ENCODE measurements at regions not wholly inside any gene's neighbourhood (a gene's known extent, or its start where the extent isn't known, plus 50 kb on each side); places are given as distances from the start of the nearest gene placed in this dataset.

DNA sequence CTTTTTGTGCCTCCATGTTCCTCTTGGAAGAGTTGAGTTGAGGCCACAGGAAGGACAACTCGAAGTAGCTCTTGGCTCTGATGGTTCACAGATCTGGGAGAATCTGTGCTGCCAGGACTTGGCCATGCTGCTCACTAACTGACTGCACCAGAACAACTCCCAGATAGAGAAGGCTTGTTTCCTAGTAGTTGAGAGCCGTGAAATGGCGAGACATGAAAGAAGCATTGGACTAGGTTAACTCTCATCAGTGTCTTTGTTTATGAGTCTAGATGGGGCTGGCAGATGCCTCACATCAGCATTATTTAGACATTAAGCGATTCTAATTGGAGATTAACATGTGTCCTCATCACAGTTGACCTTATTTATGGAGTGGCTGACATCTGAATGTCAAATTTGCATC lies 92.9 kb upstream of the AGBL1 start:
- no peaks in the 10 kb centered on the region for H3K4me1 ChIP-seq (ENCODE audit: low read depth)
- H3K27me3 ChIP-seq, result no peaks in the 10 kb centered on the region
- no peaks in the 10 kb centered on the region for H3K36me3 ChIP-seq
- no peak for DNase-seq (ENCODE audit: low read depth in 1 of 2, low spot score in 1 of 2)
- no peaks in the 10 kb centered on the region for H3K9me3 ChIP-seq (ENCODE audit: low read depth)
- TF ChIP-seq, protein P1, sequence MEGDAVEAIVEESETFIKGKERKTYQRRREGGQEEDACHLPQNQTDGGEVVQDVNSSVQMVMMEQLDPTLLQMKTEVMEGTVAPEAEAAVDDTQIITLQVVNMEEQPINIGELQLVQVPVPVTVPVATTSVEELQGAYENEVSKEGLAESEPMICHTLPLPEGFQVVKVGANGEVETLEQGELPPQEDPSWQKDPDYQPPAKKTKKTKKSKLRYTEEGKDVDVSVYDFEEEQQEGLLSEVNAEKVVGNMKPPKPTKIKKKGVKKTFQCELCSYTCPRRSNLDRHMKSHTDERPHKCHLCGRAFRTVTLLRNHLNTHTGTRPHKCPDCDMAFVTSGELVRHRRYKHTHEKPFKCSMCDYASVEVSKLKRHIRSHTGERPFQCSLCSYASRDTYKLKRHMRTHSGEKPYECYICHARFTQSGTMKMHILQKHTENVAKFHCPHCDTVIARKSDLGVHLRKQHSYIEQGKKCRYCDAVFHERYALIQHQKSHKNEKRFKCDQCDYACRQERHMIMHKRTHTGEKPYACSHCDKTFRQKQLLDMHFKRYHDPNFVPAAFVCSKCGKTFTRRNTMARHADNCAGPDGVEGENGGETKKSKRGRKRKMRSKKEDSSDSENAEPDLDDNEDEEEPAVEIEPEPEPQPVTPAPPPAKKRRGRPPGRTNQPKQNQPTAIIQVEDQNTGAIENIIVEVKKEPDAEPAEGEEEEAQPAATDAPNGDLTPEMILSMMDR (IDR thresholded peaks at IDR 0.05; ENCODE audit: low read depth, low read length), result no peak
- H3K27ac ChIP-seq, result no peak overlapping the region
- H3K4me3 ChIP-seq, result no peak overlapping the region

DNA sequence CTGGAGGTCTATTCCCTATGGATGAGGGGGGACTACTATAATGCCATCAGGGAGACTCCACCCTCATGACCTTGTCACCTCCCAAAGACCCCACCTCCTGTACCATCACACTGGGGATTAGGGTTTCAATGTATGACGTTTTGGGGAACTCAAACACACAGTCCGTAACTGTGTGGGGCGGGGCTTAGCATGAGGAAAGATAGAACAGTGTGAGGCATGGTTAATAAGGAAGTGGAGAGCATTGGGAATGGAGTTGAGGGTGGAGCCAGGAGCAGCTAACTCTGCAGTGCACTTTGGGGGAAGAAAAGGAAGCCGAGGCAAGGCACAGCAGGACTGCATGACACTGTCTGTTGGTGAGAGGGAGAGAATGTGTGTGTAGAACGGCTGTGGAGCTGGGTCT lies 90.9 kb upstream of the AGBL1 start:
- H3K36me3 ChIP-seq, result no peaks in the 10 kb centered on the region
- TF ChIP-seq, protein P1 (IDR thresholded peaks at IDR 0.05; ENCODE audit: low read depth, low read length), result no peak
- H3K27me3 ChIP-seq, result peaks cover 7% of the 10 kb centered on the region
- no peak overlapping the region for H3K27ac ChIP-seq
- no peak for DNase-seq (ENCODE audit: low read depth in 1 of 2, low spot score in 1 of 2)
- H3K9me3 ChIP-seq (ENCODE audit: low read depth), result no peaks in the 10 kb centered on the region
- H3K4me3 ChIP-seq, result no peak overlapping the region
- H3K4me1 ChIP-seq (ENCODE audit: low read depth), result no peaks in the 10 kb centered on the region

DNA sequence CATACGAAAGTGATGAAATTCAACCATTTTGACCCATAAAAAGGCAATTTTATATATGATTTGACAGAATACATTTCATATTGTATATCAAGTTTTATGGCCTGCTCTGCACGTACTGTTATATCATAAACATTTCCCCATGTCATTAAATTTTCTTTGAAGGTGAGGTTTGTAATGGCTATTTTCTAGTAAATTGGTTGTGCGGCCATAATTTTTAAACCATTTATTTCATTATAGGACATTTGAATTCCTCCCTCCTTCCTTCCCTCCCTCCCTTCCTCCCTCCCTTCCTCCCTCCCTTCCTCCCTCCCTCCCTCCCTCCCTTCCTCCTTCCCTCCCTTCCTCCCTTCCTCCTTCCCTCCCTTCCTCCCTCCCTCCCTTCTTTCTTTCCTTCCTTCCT lies 87.4 kb upstream of the AGBL1 start:
- Histone ChIP-seq H3K27ac (no peak overlapping the region), H3K9me3 (ENCODE audit: low read depth) (no peaks in the 10 kb centered on the region), H3K4me1 (ENCODE audit: low read depth) (no peaks in the 10 kb centered on the region), H3K4me3 (no peak overlapping the region), H3K27me3 (peaks cover 7% of the 10 kb centered on the region), H3K36me3 (no peaks in the 10 kb centered on the region)
- TF ChIP-seq, protein P1 (IDR thresholded peaks at IDR 0.05; ENCODE audit: low read depth, low read length), result no peak
- DNase-seq (ENCODE audit: low read depth in 1 of 2, low spot score in 1 of 2), result no peak

DNA sequence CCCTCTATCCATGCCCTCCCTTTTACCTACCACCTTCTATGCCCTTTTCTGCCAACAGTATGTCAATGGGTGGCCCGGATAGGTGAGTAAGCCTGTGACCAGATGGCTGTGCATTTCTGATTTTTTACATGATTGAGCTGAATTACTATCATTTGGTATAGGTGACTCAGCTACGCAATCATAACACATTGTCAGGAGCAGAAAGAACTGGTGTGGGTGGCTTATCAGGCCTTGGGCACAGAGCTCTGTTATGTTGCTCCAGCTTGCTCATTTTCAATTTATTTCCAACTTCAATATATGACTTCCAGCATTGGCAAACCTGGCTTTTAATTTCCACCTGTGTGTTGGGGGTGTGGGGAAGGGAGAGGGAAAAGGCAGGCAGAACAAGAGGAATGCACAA lies 86.6 kb upstream of the AGBL1 start:
- peaks cover 7% of the 10 kb centered on the region for H3K27me3 ChIP-seq
- TF ChIP-seq, protein P1 (IDR thresholded peaks at IDR 0.05; ENCODE audit: low read depth, low read length), result no peak
- no peak overlapping the region for H3K27ac ChIP-seq
- no peak for DNase-seq (ENCODE audit: low read depth in 1 of 2, low spot score in 1 of 2)
- no peaks in the 10 kb centered on the region for H3K4me1 ChIP-seq (ENCODE audit: low read depth)
- H3K36me3 ChIP-seq, result no peaks in the 10 kb centered on the region
- H3K9me3 ChIP-seq (ENCODE audit: low read depth), result no peaks in the 10 kb centered on the region
- no peak overlapping the region for H3K4me3 ChIP-seq

DNA sequence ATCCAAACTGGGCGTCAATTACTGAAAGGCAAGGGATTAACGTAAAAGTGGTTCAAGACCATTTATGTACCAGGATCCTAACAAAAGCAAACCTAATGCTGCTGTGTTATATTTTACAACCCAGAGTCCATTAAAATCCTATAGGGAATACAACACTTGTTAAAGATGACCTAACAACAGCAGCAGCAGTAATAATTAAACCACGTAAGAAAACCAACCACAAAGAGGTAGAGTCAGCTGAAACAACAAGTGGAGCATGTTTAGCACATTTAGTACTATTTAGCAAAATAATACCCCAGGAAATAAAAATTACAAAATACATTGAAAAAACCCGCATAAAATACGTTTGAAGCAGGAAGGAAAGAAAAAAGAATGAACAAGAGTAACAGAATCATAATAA lies 82.1 kb upstream of the AGBL1 start:
- Histone ChIP-seq H3K27me3 (peaks cover 5% of the 10 kb centered on the region), H3K36me3 (no peaks in the 10 kb centered on the region), H3K4me1 (ENCODE audit: low read depth) (no peaks in the 10 kb centered on the region), H3K4me3 (no peak overlapping the region), H3K27ac (no peak overlapping the region), H3K9me3 (ENCODE audit: low read depth) (no peaks in the 10 kb centered on the region)
- no peak for DNase-seq (ENCODE audit: low read depth in 1 of 2, low spot score in 1 of 2)
- TF ChIP-seq, protein P1 (IDR thresholded peaks at IDR 0.05; ENCODE audit: low read depth, low read length), result no peak

DNA sequence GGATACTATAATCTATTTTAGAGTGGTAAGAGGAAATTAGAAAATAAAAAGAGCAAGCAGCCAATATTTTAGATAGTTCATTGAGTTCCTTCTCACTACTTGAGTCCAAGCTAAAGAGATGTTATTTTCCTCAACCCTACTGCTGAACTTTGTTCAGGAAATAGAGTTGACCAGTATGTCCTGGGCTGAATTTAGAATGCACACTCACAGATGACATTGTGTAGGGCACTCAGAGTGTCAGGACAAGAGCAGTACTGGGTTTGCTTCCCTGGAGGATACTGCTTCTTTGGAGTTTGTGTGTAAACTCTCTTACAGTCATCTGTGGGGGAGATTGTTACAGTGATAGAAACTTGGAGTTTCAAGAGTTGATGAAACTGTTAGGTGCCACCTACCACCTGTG lies 80.0 kb upstream of the AGBL1 start:
- Histone ChIP-seq H3K9me3 (ENCODE audit: low read depth) (no peaks in the 10 kb centered on the region), H3K27ac (no peak overlapping the region), H3K36me3 (no peaks in the 10 kb centered on the region), H3K27me3 (no peaks in the 10 kb centered on the region), H3K4me3 (no peak overlapping the region), H3K4me1 (ENCODE audit: low read depth) (no peaks in the 10 kb centered on the region)
- no peak for DNase-seq (ENCODE audit: low read depth in 1 of 2, low spot score in 1 of 2)
- TF ChIP-seq, protein P1 (IDR thresholded peaks at IDR 0.05; ENCODE audit: low read depth, low read length), result no peak

Data from cardiac muscle cell (in vitro differentiated cells and primary cell).